ENCODE measurements at regions not wholly inside any gene's neighbourhood (a gene's known extent, or its start where the extent isn't known, plus 50 kb on each side); places are given as distances from the start of the nearest gene placed in this dataset.

DNA sequence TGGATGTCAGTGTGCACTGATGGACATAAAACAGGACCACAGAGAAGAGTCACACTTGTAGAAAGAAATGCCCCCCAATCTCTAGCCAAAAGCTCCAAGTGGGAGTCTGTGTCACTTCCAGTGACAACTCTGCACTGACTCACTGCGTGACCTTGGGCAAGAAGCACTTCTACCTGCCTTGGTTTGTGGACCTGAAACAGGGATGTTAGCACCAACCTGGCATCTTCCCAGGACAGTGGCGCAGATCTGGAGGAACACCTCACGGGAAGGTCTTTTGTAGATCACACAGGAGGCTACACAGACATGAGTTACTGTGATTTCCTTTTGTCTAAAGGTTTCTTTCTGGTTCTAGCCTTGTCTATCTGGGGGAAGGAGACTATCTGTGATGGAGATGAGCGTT is 80.5 kb upstream of the DHRSX start:
- TF ChIP-seq BACH2 (CRISPR knock-in tag; IDR thresholded peaks at IDR 0.05; ENCODE audit: borderline replicate concordance), result no peak
- no peak for TF ChIP-seq PPARA (CRISPR knock-in tag; IDR thresholded peaks at IDR 0.05; ENCODE audit: borderline replicate concordance)
- no peak for TF ChIP-seq ZFP3 (CRISPR knock-in tag; IDR thresholded peaks at IDR 0.05)
- TF ChIP-seq OSR1 (CRISPR knock-in tag; IDR thresholded peaks at IDR 0.05), result no peak
- TF ChIP-seq ZNF70 (CRISPR knock-in tag; IDR thresholded peaks at IDR 0.05), result no peak
- TF ChIP-seq, protein P1, sequence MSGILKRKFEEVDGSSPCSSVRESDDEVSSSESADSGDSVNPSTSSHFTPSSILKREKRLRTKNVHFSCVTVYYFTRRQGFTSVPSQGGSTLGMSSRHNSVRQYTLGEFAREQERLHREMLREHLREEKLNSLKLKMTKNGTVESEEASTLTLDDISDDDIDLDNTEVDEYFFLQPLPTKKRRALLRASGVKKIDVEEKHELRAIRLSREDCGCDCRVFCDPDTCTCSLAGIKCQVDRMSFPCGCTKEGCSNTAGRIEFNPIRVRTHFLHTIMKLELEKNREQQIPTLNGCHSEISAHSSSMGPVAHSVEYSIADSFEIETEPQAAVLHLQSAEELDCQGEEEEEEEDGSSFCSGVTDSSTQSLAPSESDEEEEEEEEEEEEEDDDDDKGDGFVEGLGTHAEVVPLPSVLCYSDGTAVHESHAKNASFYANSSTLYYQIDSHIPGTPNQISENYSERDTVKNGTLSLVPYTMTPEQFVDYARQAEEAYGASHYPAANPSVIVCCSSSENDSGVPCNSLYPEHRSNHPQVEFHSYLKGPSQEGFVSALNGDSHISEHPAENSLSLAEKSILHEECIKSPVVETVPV (CRISPR knock-in tag; IDR thresholded peaks at IDR 0.05), result no peak
- TF ChIP-seq ZNF8 (CRISPR knock-in tag; IDR thresholded peaks at IDR 0.05), result no peak
- TF ChIP-seq, protein P2, sequence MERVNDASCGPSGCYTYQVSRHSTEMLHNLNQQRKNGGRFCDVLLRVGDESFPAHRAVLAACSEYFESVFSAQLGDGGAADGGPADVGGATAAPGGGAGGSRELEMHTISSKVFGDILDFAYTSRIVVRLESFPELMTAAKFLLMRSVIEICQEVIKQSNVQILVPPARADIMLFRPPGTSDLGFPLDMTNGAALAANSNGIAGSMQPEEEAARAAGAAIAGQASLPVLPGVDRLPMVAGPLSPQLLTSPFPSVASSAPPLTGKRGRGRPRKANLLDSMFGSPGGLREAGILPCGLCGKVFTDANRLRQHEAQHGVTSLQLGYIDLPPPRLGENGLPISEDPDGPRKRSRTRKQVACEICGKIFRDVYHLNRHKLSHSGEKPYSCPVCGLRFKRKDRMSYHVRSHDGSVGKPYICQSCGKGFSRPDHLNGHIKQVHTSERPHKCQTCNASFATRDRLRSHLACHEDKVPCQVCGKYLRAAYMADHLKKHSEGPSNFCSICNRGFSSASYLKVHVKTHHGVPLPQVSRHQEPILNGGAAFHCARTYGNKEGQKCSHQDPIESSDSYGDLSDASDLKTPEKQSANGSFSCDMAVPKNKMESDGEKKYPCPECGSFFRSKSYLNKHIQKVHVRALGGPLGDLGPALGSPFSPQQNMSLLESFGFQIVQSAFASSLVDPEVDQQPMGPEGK (CRISPR knock-in tag; IDR thresholded peaks at IDR 0.05; ENCODE audit: borderline replicate concordance), result no peak
- no peak for TF ChIP-seq GLIS3 (CRISPR knock-in tag; IDR thresholded peaks at IDR 0.05)
- no peak for TF ChIP-seq TCF4 (CRISPR knock-in tag; IDR thresholded peaks at IDR 0.05; ENCODE audit: borderline replicate concordance)
- no peak for TF ChIP-seq RARB (CRISPR knock-in tag; IDR thresholded peaks at IDR 0.05)
- TF ChIP-seq ARNTL (CRISPR knock-in tag; IDR thresholded peaks at IDR 0.05; ENCODE audit: borderline replicate concordance, low read depth), result no peak
- no peak for TF ChIP-seq TOX (CRISPR knock-in tag; IDR thresholded peaks at IDR 0.05; ENCODE audit: borderline replicate concordance)
- ATAC-seq, result no peak

DNA sequence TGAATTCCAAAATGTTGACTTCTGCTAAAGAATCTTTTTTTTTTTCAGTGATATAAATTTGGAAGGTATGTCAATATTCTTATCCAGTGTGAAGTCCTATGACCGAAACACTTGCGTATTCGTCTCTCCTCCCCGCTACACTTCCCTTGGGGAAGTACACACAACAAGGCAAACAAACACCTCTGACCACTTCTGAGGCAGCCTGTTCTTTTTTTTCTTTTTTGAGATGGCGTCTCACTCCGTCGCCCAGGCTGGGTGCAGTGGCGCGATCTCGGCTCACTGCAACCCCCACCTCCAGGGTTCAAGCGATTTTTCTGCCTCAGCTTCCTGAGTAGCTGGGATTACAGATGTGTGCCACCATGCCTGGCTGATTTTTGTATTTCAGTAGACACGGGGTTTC is 78.1 kb upstream of the DHRSX start:
- TF ChIP-seq ZNF565 (CRISPR knock-in tag; conservative IDR thresholded peaks at IDR 0.05; ENCODE audit: low read depth) (no peak), CSDC2 (CRISPR knock-in tag; IDR thresholded peaks at IDR 0.05) (no peak), BACH2 (CRISPR knock-in tag; IDR thresholded peaks at IDR 0.05; ENCODE audit: borderline replicate concordance) (no peak)

DNA sequence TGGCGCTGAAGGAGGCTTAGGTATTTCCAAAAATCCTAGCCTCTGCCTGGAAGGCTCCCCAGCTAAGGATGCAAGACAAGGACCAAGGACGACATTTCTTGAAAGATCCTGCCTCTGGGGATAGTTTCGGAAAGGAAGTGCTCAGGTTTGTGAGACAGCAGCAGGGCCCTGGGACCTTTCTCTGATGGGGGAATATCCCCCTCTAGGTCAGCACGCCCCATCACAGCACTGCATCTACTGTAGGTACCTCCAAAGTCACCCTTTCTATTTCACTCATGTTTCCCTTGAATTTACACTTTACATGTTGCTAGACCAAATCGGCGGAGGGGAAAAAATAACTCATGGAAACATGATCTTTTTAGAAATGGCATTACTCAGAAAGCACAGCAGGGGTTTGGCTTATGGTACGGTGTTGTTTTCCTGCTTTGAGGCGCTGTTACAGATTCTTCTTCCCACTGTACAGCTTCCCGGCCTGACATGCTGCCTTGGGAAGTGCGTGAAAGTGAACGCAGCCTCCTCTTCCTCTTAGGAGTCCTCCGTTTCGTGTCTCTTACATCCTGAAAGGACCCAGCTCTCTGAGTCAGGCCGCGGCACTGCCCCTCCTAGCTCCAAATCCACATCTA is 77.2 kb upstream of the DHRSX start:
- ATAC-seq, result peak; percentile 52; the same call in 1 of the 3 replicates

More for the DNA sequence above, 78.1 kb upstream of the DHRSX start:
- no peak for ATAC-seq

More for the DNA sequence above, 77.2 kb upstream of the DHRSX start:
- TF ChIP-seq SNAI2 (CRISPR knock-in tag; IDR thresholded peaks at IDR 0.05) (no peak), ZNF8 (CRISPR knock-in tag; IDR thresholded peaks at IDR 0.05) (no peak), PPARA (CRISPR knock-in tag; IDR thresholded peaks at IDR 0.05; ENCODE audit: borderline replicate concordance) (no peak), ZFP30 (CRISPR knock-in tag; IDR thresholded peaks at IDR 0.05) (no peak), ESRRG (CRISPR knock-in tag; IDR thresholded peaks at IDR 0.05) (no peak), ZNF565 (CRISPR knock-in tag; conservative IDR thresholded peaks at IDR 0.05; ENCODE audit: low read depth) (no peak), BACH2 (CRISPR knock-in tag; IDR thresholded peaks at IDR 0.05; ENCODE audit: borderline replicate concordance) (no peak), ZFP3 (CRISPR knock-in tag; IDR thresholded peaks at IDR 0.05) (no peak), ARNTL (CRISPR knock-in tag; IDR thresholded peaks at IDR 0.05; ENCODE audit: borderline replicate concordance, low read depth) (no peak), RARB (CRISPR knock-in tag; IDR thresholded peaks at IDR 0.05) (no peak), ZNF70 (CRISPR knock-in tag; IDR thresholded peaks at IDR 0.05) (no peak), TCF4 (CRISPR knock-in tag; IDR thresholded peaks at IDR 0.05; ENCODE audit: borderline replicate concordance) (no peak), TOX (CRISPR knock-in tag; IDR thresholded peaks at IDR 0.05; ENCODE audit: borderline replicate concordance) (no peak), ZC3H10 (CRISPR knock-in tag; IDR thresholded peaks at IDR 0.05) (no peak), CSDC2 (CRISPR knock-in tag; IDR thresholded peaks at IDR 0.05) (no peak), OSR1 (CRISPR knock-in tag; IDR thresholded peaks at IDR 0.05) (no peak)
- TF ChIP-seq, protein P3, sequence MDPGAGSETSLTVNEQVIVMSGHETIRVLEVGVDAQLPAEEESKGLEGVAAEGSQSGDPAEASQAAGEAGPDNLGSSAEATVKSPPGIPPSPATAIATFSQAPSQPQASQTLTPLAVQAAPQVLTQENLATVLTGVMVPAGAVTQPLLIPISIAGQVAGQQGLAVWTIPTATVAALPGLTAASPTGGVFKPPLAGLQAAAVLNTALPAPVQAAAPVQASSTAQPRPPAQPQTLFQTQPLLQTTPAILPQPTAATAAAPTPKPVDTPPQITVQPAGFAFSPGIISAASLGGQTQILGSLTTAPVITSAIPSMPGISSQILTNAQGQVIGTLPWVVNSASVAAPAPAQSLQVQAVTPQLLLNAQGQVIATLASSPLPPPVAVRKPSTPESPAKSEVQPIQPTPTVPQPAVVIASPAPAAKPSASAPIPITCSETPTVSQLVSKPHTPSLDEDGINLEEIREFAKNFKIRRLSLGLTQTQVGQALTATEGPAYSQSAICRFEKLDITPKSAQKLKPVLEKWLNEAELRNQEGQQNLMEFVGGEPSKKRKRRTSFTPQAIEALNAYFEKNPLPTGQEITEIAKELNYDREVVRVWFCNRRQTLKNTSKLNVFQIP (CRISPR knock-in tag; IDR thresholded peaks at IDR 0.05; ENCODE audit: borderline replicate concordance, low read depth), result no peak
- TF ChIP-seq, protein P2 (CRISPR knock-in tag; IDR thresholded peaks at IDR 0.05; ENCODE audit: borderline replicate concordance), result no peak
- TF ChIP-seq, protein P4, sequence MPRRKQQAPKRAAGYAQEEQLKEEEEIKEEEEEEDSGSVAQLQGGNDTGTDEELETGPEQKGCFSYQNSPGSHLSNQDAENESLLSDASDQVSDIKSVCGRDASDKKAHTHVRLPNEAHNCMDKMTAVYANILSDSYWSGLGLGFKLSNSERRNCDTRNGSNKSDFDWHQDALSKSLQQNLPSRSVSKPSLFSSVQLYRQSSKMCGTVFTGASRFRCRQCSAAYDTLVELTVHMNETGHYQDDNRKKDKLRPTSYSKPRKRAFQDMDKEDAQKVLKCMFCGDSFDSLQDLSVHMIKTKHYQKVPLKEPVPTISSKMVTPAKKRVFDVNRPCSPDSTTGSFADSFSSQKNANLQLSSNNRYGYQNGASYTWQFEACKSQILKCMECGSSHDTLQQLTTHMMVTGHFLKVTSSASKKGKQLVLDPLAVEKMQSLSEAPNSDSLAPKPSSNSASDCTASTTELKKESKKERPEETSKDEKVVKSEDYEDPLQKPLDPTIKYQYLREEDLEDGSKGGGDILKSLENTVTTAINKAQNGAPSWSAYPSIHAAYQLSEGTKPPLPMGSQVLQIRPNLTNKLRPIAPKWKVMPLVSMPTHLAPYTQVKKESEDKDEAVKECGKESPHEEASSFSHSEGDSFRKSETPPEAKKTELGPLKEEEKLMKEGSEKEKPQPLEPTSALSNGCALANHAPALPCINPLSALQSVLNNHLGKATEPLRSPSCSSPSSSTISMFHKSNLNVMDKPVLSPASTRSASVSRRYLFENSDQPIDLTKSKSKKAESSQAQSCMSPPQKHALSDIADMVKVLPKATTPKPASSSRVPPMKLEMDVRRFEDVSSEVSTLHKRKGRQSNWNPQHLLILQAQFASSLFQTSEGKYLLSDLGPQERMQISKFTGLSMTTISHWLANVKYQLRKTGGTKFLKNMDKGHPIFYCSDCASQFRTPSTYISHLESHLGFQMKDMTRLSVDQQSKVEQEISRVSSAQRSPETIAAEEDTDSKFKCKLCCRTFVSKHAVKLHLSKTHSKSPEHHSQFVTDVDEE (CRISPR knock-in tag; IDR thresholded peaks at IDR 0.05), result no peak
- TF ChIP-seq, protein P5, sequence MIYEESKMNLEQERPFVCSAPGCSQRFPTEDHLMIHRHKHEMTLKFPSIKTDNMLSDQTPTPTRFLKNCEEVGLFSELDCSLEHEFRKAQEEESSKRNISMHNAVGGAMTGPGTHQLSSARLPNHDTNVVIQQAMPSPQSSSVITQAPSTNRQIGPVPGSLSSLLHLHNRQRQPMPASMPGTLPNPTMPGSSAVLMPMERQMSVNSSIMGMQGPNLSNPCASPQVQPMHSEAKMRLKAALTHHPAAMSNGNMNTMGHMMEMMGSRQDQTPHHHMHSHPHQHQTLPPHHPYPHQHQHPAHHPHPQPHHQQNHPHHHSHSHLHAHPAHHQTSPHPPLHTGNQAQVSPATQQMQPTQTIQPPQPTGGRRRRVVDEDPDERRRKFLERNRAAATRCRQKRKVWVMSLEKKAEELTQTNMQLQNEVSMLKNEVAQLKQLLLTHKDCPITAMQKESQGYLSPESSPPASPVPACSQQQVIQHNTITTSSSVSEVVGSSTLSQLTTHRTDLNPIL (CRISPR knock-in tag; IDR thresholded peaks at IDR 0.05; ENCODE audit: low read depth), result no peak
